HUES64 (cell line): ENCODE measurements at regions not wholly inside any gene's neighbourhood (a gene's known extent, or its start where the extent isn't known, plus 50 kb on each side); places are given as distances from the start of the nearest gene placed in this dataset.

Experiments used
- H3K27ac ChIP-seq: 2 replicates; pipeline ENCODE4 v1.7.0; 2013; ENCODE audit warnings: low read depth, low read length, inconsistent platforms
- H3K27me3 ChIP-seq: 2 replicates; pipeline ENCODE4 v1.6.1; 2013; ENCODE audit warnings: mild to moderate bottlenecking, low read length; ENCODE audit not compliant: insufficient read depth
- H3K36me3 ChIP-seq: 2 replicates; pipeline ENCODE4 v1.6.1; 2013; ENCODE audit warnings: mild to moderate bottlenecking, low read length; ENCODE audit not compliant: insufficient read depth
- H3K4me1 ChIP-seq: 2 replicates; pipeline ENCODE4 v1.6.1; 2013; ENCODE audit warnings: mild to moderate bottlenecking, low read length, moderate library complexity; ENCODE audit not compliant: insufficient read depth
- H3K4me3 ChIP-seq: 2 replicates; pipeline ENCODE4 v1.5.1; 2013; ENCODE audit warnings: mild to moderate bottlenecking, low read length, moderate library complexity
- H3K9ac ChIP-seq: 2 replicates; pipeline ENCODE4 v1.6.1; 2013; ENCODE audit warnings: mild to moderate bottlenecking, low read depth, low read length
- H3K9me3 ChIP-seq: 2 replicates; pipeline ENCODE4 v1.6.1; 2013; ENCODE audit warnings: low read depth, low read length; ENCODE audit not compliant: insufficient read depth
- WGBS: fragments of 150-250, 120-280 bp; methylation state at CpG from one replicate; pipeline ENCODE4 v1.1.7; 2013; ENCODE audit warnings: missing lambda C conversion rate; 5-methylcytosine and 5-hydroxymethylcytosine counted together

GRCh38 chr12:25757037-25757665 lies 201.3 kb upstream of the RASSF8 start:
- 94% methylated on average over 1 of the region's 1 CpG for WGBS
- Histone ChIP-seq H3K36me3 (no peaks in the 10 kb centered on the region), H3K4me3 (no peak overlapping the region), H3K27me3 (no peaks in the 10 kb centered on the region), H3K9ac (no peak overlapping the region), H3K4me1 (no peaks in the 10 kb centered on the region), H3K27ac (no peak overlapping the region), H3K9me3 (no peaks in the 10 kb centered on the region)

DNA sequence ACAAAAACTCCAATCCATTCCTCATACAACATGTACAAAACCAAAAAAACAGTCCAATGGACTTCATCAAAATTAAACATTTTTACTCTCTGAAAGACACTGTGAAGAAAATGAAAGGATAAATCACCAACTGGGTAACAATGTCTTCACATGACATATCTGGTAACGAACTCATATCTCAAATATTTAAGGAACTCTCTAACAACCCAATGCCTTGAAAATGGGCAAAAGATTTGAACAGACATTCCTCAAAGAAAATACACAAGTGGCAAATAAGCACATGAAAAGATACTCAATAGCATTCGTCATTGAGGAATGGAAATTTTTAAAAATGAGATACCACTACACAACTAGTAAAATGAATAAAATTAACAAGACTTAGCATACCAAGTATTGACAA lies 198.7 kb upstream of the RASSF8 start:
- Histone ChIP-seq H3K27me3 (no peaks in the 10 kb centered on the region), H3K36me3 (no peaks in the 10 kb centered on the region), H3K9ac (no peak overlapping the region), H3K4me1 (no peaks in the 10 kb centered on the region), H3K4me3 (no peak overlapping the region), H3K9me3 (no peaks in the 10 kb centered on the region), H3K27ac (no peak overlapping the region)
- 86% methylated on average over 1 of the region's 2 CpGs for WGBS

DNA sequence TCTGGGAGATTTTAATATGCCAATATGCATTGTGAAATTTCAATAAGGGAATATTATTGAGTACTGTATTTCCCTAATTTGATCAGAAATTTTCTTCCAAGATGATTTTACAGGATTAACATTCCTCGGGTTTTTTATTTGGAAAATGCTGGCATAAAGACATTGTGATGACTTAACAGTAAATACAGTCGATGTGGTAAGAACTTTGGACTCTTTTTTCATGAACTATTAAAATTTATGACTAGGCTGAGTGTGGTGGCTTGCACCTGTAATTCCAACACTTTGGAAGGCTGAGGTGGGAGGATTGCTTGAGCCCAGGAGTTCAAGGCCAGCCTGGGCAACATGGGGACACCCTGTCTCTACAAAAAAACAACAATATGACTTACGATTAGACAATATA lies 197.1 kb upstream of the RASSF8 start:
- no peak overlapping the region for H3K9ac ChIP-seq
- H3K27ac ChIP-seq, result no peak overlapping the region
- H3K9me3 ChIP-seq, result no peaks in the 10 kb centered on the region
- no peak overlapping the region for H3K4me3 ChIP-seq
- 98% methylated on average over 2 of the region's 3 CpGs for WGBS
- H3K27me3 ChIP-seq, result no peaks in the 10 kb centered on the region
- H3K36me3 ChIP-seq, result no peaks in the 10 kb centered on the region
- no peaks in the 10 kb centered on the region for H3K4me1 ChIP-seq

DNA sequence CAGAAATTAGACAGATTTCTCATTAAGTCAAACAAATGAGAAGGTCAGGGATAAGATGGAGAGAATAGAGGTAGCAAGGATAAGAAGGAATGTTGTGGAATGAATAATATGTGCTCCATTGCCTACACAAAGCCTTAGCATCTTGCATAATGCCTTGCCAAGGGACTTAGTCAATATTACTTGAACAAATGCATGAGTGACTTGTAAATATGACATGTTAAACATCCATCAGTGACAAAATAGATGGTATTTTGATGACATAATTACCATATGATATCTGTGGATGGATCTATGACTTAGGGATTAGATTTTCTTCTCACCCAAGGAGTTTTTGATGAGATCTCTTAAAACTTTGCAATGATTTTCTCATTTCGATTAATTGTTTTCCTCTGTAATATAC lies 194.1 kb upstream of the RASSF8 start:
- WGBS, result 100% methylated on average over 1 of the region's 1 CpG
- H3K4me3 ChIP-seq, result no peak overlapping the region

DNA sequence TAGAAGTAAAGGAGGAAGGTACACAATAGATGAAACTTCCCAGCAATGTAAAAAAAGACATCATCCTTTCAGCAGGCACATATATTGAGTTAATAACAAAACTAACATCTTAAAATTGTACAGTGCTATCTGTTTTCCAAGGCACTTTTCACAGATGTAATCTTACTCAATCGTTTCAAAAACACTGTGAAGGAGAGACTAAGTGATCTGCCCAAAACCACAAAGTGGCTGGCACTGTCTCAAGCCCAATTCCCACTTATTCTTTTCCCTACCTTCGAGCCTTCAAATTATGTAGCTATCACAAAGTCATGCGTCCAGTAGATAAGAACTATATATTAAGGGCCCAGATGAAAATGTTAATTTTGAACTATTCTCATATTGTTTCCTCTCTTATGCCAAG lies 193.6 kb upstream of the RASSF8 start:
- Histone ChIP-seq H3K9ac (no peak overlapping the region), H3K36me3 (no peaks in the 10 kb centered on the region), H3K27me3 (no peaks in the 10 kb centered on the region), H3K9me3 (no peaks in the 10 kb centered on the region), H3K27ac (no peak overlapping the region), H3K4me1 (no peaks in the 10 kb centered on the region), H3K4me3 (no peak overlapping the region)
- WGBS, result 86% methylated on average over 2 of the region's 3 CpGs

More for the DNA sequence above, 194.1 kb upstream of the RASSF8 start:
- H3K27ac ChIP-seq, result no peak overlapping the region
- H3K9ac ChIP-seq, result no peak overlapping the region
- H3K27me3 ChIP-seq, result no peaks in the 10 kb centered on the region
- H3K9me3 ChIP-seq, result no peaks in the 10 kb centered on the region
- no peaks in the 10 kb centered on the region for H3K36me3 ChIP-seq
- H3K4me1 ChIP-seq, result no peaks in the 10 kb centered on the region

DNA sequence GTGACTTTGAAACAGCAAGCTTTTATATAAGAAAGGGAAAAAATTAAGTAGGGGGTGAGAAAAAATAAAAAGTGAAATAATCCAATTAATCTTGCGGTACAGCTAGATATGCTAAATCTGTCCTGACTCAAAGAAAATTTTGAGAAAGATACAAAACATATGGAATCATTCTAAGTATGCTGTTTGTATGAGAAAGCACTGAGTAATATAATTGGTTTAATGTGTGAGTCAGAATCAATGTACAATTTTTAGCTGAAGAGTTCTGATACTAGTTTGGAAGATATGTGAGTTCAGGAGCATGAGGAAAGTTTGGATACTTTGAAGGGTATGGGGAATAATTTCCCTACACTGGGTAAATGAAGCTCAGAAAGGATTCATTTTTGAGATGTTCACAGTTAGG lies 190.9 kb upstream of the RASSF8 start:
- H3K27ac ChIP-seq, result no peak overlapping the region

GRCh38 chr12:25768151-25768550 lies 190.3 kb upstream of the RASSF8 start:
- Histone ChIP-seq H3K4me3 (no peak overlapping the region), H3K36me3 (no peaks in the 10 kb centered on the region), H3K27ac (no peak overlapping the region), H3K9me3 (no peaks in the 10 kb centered on the region), H3K27me3 (no peaks in the 10 kb centered on the region), H3K4me1 (no peaks in the 10 kb centered on the region), H3K9ac (no peak overlapping the region)
- WGBS, result 100% methylated on average over 1 of the region's 2 CpGs

More for the DNA sequence above, 190.9 kb upstream of the RASSF8 start:
- H3K9me3 ChIP-seq, result no peaks in the 10 kb centered on the region
- no peaks in the 10 kb centered on the region for H3K27me3 ChIP-seq
- H3K4me1 ChIP-seq, result no peaks in the 10 kb centered on the region
- WGBS, result 100% methylated on average over 1 of the region's 1 CpG
- H3K9ac ChIP-seq, result no peak overlapping the region
- no peaks in the 10 kb centered on the region for H3K36me3 ChIP-seq
- no peak overlapping the region for H3K4me3 ChIP-seq

- Histone ChIP-seq H3K9me3 (no peaks in the 10 kb centered on the region), H3K4me1 (no peaks in the 10 kb centered on the region), H3K4me3 (no peak overlapping the region), H3K27ac (no peak overlapping the region), H3K36me3 (no peaks in the 10 kb centered on the region), H3K27me3 (no peaks in the 10 kb centered on the region), H3K9ac (no peak overlapping the region)
- WGBS, result 88% methylated on average over 4 of the region's 6 CpGs
Observed at GRCh38 chr12:25769082-25769945, 189.2 kb upstream of the RASSF8 start.

DNA sequence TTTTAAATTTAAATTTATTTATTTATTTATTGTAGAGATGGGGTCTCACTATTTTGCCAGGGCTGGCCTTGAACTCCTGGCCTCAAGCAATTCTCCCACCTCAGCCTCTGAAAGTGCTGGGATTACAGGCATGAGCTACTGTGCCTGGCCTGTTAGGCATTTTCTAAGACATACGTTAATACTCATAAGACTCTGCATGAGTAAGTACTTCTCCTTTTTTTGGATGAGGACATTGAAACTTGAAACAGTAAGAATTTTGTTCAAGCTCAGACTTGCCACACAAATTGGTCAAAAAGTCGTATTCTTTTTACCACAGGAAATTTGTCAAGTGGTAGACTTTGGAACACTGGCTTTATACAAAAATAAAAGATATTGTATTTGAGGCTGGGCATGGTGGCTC lies 187.4 kb upstream of the RASSF8 start:
- Histone ChIP-seq H3K4me1 (no peaks in the 10 kb centered on the region), H3K27me3 (no peaks in the 10 kb centered on the region), H3K36me3 (no peaks in the 10 kb centered on the region), H3K4me3 (no peak overlapping the region), H3K9ac (no peak overlapping the region), H3K27ac (no peak overlapping the region), H3K9me3 (no peaks in the 10 kb centered on the region)
- WGBS, result 50% methylated on average over 2 of the region's 2 CpGs

DNA sequence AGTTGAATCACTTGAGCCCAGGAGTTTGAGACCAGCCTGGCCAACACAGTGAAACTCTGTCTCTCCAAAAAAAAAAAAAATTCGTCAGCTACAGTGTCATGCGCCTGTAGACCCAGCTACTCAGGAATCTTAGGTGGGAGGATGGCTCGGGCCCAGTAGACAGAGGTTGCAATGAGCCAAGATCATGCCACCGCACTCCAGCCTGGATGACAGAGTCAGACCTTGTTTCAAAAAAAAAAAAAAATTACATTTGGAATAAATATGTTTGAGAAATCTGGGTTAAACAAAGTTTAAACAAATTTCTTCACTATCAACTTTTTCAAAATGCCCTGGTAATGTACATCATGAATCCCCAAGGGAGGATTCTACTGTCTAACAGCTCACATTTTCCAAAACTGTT lies 187.0 kb upstream of the RASSF8 start:
- Histone ChIP-seq H3K9ac (no peak overlapping the region), H3K36me3 (no peaks in the 10 kb centered on the region), H3K27ac (no peak overlapping the region), H3K4me3 (no peak overlapping the region), H3K4me1 (no peaks in the 10 kb centered on the region), H3K27me3 (no peaks in the 10 kb centered on the region), H3K9me3 (no peaks in the 10 kb centered on the region)
- WGBS, result 91% methylated on average over 4 of the region's 4 CpGs

- no peak overlapping the region for H3K4me3 ChIP-seq
- H3K36me3 ChIP-seq, result no peaks in the 10 kb centered on the region
- no peaks in the 10 kb centered on the region for H3K27me3 ChIP-seq
- no peaks in the 10 kb centered on the region for H3K9me3 ChIP-seq
- 85% methylated on average over 3 of the region's 4 CpGs for WGBS
- 0 out of 2 replicates have a peak, but pooled peaks cover 4% of the 10 kb centered on the region for H3K4me1 ChIP-seq
- H3K9ac ChIP-seq, result no peak overlapping the region
- no peak overlapping the region for H3K27ac ChIP-seq
Observed at GRCh38 chr12:25775968-25776367, 182.5 kb upstream of the RASSF8 start.
